Central memory CD8-positive, alpha-beta T cell (primary cell): ENCODE measurements at regions not wholly inside any gene's neighbourhood (a gene's known extent, or its start where the extent isn't known, plus 50 kb on each side); places are given as distances from the start of the nearest gene placed in this dataset.

ENCODE experiments used
- ATAC-seq: fragments of 150-1000 bp; cut with Tn5 transposase; replicated peaks from 2 replicates; pipeline ENCODE4 v1.10.0; 2022; ENCODE audit warnings: mild to moderate bottlenecking, moderate FRiP score, moderate number of reproducible peaks; ENCODE audit not compliant: poor library complexity, severe bottlenecking; ENCODE audit errors: extremely low read depth
- DNase-seq, 2 donors: peaks; one replicate each; pipeline ENCODE4 v3.0.0; 2021; ENCODE audit warnings: low spot score in 2 of 2
- H3K27ac Mint-ChIP-seq: one replicate; pipeline ENCODE4 v1.8.0; 2022; ENCODE audit warnings: low read depth, mild to moderate bottlenecking, moderate library complexity, mixed read lengths
- H3K27me3 Mint-ChIP-seq: one replicate; pipeline ENCODE4 v1.8.0; 2022; ENCODE audit warnings: mixed read lengths
- H3K36me3 Mint-ChIP-seq: one replicate; pipeline ENCODE4 v1.8.0; 2022; ENCODE audit warnings: mild to moderate bottlenecking, moderate library complexity, mixed read lengths; ENCODE audit not compliant: insufficient read depth
- H3K4me1 Mint-ChIP-seq: one replicate; pipeline ENCODE4 v1.8.0; 2022; ENCODE audit warnings: mixed read lengths
- H3K4me3 Mint-ChIP-seq: one replicate; pipeline ENCODE4 v1.8.0; 2022; ENCODE audit warnings: mild to moderate bottlenecking, moderate library complexity, mixed read lengths
- H3K9me3 Mint-ChIP-seq: one replicate; pipeline ENCODE4 v1.8.0; 2022; ENCODE audit warnings: mixed read lengths

DNA sequence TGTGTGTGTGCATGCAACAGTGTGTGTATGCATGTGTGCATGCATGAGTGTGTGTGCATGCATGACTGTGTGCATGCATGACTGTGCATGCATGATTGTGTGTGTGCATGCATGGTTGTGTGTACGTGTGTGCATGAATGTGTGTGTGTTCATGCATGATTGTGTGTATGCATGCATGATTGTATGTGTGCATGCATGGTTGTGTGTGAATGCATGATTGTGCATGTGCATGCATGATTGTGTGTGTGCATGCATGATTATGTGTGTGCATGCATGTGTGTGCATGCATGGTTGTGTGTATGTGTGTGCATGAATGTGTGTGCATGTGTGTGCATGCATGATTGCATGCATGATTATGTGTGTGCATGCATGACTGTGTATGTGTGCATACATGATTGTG is 1052.0 kb downstream of the TBC1D22A start:
- H3K9me3 Mint-ChIP-seq: peaks cover 10% of the 10 kb centered on the region
- H3K4me3 Mint-ChIP-seq: no peak overlapping the region
- ATAC-seq (no peak), DNase-seq (no peak)
- peaks cover 61% of the 10 kb centered on the region for H3K27me3 Mint-ChIP-seq
- H3K36me3 Mint-ChIP-seq: no peaks in the 10 kb centered on the region
- no peaks in the 10 kb centered on the region for H3K4me1 Mint-ChIP-seq
- no peak overlapping the region for H3K27ac Mint-ChIP-seq

DNA sequence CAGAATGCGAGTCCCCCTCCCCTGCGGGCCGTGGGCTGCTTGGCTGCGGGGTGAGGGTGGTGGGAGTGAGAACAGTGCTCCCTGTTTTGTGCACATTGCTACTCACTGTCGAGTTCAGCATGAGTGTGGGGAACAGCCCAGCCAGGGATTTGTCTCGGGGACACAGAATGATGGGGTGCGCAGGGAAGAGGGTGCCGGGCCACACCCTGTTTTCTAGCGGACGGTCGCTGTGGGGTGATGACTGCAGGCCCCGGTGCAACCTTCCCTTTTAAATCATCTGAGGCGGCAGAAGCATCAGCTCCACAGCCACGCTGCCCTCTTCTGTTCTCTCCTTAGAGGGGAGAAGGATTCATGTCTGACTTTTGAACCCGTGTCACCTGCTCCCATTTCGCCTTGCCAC is 1051.2 kb downstream of the TBC1D22A start:
- H3K27ac Mint-ChIP-seq: no peak overlapping the region
- no peak overlapping the region for H3K4me3 Mint-ChIP-seq
- peaks cover 55% of the 10 kb centered on the region for H3K27me3 Mint-ChIP-seq

DNA sequence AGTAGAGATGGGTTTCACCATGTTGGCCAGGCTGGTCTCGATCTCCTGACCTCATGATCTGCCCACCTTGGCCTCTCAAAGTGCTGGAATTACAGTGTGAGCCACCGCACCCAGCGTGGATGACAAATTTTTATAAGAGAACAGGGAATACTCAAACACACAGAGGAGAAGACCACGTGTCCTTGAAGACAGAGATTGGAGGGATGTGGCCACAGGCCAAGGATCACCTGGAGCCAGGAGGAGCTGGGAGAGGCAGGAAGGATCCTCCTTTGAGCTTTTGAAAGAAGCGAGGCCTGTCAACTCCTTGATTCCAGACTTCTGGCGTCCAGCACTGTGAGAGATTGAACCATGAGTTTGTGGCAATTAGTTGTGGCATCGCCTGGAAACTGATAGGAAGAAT is 1049.5 kb downstream of the TBC1D22A start:
- no peak overlapping the region for H3K4me3 Mint-ChIP-seq
- peaks cover 48% of the 10 kb centered on the region for H3K27me3 Mint-ChIP-seq
- no peak overlapping the region for H3K27ac Mint-ChIP-seq

More for the DNA sequence above, 1051.2 kb downstream of the TBC1D22A start:
- DNase-seq (no peak), ATAC-seq (no peak)
- H3K36me3 Mint-ChIP-seq: no peaks in the 10 kb centered on the region
- no peaks in the 10 kb centered on the region for H3K4me1 Mint-ChIP-seq
- H3K9me3 Mint-ChIP-seq: peaks cover 10% of the 10 kb centered on the region

DNA sequence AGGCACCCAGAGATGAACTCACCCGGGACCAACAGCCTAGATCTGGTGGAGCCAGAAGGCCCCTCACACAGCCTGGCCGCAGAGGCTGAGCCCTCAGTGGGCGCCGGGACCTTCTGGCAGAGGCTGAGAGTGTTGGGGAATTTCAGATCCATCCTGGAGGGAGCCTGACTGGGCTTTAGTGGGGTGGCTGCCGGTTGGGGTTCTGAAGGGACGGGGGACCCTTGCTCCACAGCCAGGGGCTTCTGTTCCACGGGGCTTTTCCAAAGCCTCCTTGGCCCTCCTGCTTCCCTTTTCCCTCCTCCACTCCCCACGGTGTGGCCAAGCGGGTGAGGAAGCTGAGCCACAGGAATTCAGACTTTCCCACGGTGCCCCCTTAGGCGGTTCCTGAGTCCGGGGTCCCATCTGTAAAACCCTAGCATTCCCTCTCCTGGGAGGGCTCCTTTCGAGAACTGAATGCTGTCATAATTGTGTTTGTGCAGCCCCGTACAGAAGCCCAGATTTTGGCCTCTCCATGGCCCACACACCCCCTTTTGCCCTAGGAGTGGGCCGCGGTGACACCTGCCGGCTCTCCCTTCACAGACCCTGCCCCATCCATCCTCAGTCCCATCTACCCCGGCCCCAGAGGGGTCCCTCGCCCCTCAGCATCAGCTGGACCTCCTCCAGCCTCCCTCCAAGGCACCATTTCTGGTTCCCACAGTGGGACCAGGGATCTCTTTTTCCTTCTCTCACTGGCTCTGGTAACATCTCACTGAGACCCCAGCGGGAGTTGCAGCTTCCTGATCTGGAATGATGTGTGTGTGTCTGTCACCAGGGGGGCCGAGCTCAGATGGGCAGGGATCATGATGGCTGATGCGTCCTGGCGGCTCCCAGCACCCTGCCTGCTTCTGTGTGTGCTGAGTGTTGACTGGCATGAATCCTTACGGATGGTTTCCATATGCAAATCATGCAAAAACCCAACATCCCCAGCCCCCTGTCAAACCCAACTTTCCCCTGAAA is 1048.4 kb downstream of the TBC1D22A start:
- H3K4me1 Mint-ChIP-seq: no peaks in the 10 kb centered on the region
- H3K36me3 Mint-ChIP-seq: no peaks in the 10 kb centered on the region
- no peaks in the 10 kb centered on the region for H3K9me3 Mint-ChIP-seq
- H3K4me3 Mint-ChIP-seq: no peak overlapping the region
- no peak for ATAC-seq
- DNase-seq: no peak
- H3K27ac Mint-ChIP-seq: no peak overlapping the region
- peaks cover 44% of the 10 kb centered on the region for H3K27me3 Mint-ChIP-seq

More for the DNA sequence above, 1049.5 kb downstream of the TBC1D22A start:
- ATAC-seq: no peak
- H3K9me3 Mint-ChIP-seq: peaks cover 5% of the 10 kb centered on the region
- DNase-seq: no peak
- H3K36me3 Mint-ChIP-seq: no peaks in the 10 kb centered on the region
- H3K4me1 Mint-ChIP-seq: no peaks in the 10 kb centered on the region

DNA sequence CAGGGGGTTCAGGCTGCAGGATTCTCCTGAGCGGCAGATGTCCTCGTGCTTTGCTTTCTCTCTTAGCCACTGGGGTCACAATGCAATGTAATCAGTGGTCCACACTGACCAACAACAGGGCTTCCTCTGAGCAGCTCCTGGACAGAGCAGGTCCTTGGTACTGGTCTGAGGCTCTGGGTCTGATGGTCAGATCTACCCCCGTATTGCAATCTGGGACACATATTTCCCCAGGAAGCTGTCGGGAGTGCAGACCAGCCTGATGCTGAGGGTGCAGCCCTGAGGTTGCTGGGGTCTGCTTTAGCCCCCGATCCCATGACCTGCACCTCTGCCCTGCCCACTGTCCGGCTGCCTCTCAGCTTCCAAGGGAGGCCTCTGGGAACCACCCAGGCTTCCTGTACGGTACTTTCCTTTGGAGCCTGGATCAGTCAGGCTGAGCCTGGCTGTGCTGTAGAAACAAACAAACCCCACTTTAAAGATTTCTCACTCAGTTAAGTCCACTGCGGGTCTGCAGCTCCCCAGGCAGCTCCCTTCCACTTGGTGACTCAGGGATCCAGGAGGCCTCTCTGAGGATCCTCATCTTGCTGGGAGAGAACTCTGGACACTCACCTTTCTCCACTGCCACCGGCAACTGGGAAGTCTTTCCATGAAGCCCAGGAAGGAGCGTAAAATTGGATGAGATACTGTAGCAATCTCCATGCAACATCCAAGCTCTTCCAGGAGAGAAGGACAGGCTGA is 1046.6 kb downstream of the TBC1D22A start:
- ATAC-seq (no peak), DNase-seq (no peak)
- H3K36me3 Mint-ChIP-seq: no peaks in the 10 kb centered on the region
- H3K9me3 Mint-ChIP-seq: no peaks in the 10 kb centered on the region
- H3K27me3 Mint-ChIP-seq: peaks cover 44% of the 10 kb centered on the region
- no peaks in the 10 kb centered on the region for H3K4me1 Mint-ChIP-seq
- no peak overlapping the region for H3K27ac Mint-ChIP-seq
- no peak overlapping the region for H3K4me3 Mint-ChIP-seq

DNA sequence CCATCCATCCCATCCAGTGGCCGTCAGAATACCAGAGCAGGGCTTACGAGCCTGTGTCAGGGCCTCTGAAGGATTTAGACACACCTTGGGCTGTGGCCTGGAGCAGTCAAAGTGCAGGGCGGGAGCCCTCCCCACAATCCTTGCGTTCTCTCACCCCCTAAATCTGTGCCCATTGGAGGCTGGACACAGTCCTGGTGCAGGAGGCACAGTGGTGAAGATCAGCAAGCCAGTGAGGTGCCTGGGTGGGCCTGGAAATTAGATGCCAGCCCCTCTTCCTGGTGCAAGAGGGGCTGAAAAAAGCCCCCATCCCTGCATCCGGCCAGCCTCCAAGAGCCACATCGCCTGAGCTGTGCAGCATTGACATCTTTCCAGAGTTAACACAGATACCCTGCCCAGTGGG is 1045.8 kb downstream of the TBC1D22A start:
- Mint-ChIP-seq H3K4me3 (no peak overlapping the region), H3K27ac (no peak overlapping the region), H3K9me3 (no peaks in the 10 kb centered on the region), H3K4me1 (no peaks in the 10 kb centered on the region), H3K36me3 (no peaks in the 10 kb centered on the region), H3K27me3 (peaks cover 49% of the 10 kb centered on the region)
- no peak for ATAC-seq
- DNase-seq: no peak

DNA sequence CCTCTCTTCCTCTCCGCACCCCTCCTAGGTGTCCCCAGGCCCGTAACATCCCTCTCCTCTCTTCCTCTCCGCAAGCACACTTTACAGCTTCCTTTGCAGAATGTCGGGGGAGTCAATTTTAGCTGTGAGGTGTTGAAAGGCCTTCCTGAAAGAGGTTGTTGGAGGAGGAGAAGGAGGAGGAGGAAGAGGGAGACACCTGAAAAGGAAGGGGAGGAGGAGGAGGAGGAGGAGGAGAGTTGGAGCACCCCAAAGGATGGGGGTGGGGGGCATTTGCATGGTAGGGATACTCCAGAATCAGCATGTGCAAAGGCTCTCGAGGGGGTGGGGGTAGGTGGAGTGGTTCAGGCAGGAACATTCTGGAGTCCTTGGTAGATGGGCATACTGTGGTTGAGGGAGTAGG is 1045.1 kb downstream of the TBC1D22A start:
- Mint-ChIP-seq H3K9me3 (no peaks in the 10 kb centered on the region), H3K27ac (no peak overlapping the region), H3K4me1 (no peaks in the 10 kb centered on the region), H3K27me3 (peaks cover 47% of the 10 kb centered on the region), H3K36me3 (no peaks in the 10 kb centered on the region), H3K4me3 (no peak overlapping the region)
- no peak for DNase-seq
- ATAC-seq: no peak

DNA sequence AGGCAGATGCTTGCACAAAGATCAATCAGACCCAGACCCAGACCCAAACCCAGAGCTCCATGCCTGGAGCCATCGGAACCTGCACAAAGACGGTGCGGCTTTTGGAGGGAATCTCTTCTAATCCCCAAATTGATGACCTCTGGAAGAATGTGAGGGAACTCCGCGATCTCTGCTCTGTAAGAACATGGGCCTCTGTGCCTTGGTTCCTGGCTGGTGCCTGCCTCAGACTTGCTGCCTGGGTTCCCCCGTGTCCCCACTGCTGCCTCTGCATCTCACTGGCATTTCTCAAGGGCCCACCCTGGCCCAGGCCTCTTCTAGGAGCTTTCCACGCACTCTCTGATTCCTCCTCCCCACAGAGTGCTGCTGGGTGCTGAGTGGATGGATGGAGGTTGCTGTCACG is 1044.4 kb downstream of the TBC1D22A start:
- DNase-seq (no peak), ATAC-seq (no peak)
- H3K36me3 Mint-ChIP-seq: no peaks in the 10 kb centered on the region
- no peaks in the 10 kb centered on the region for H3K9me3 Mint-ChIP-seq
- no peak overlapping the region for H3K27ac Mint-ChIP-seq
- no peak overlapping the region for H3K4me3 Mint-ChIP-seq
- peaks cover 47% of the 10 kb centered on the region for H3K27me3 Mint-ChIP-seq
- H3K4me1 Mint-ChIP-seq: no peaks in the 10 kb centered on the region

DNA sequence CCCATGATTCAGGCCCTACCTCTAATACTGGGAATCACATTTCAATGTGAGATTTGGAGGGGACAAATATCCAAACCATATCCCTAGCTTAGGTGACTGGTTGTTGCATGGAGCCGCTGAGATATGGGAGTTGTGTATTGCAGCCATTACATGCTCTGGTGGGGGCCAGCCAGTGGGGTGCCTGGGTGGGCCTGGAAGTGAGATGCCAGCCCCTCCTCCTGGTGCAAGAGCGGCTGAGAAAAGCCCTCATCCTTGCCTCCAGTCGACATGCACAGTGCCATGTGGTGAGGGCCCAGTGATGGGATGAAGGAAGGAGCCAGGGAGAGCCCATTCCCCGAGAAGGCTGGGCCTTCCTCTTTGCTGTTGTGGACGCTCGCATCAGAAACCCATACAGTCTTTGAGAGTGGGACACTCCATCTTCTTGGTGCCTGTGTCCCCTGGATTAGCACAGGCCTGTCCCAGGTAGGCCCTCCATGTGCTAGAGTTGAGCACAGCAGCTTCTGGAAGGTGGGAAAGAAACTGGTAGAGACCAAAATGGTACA is 1043.0 kb downstream of the TBC1D22A start:
- Mint-ChIP-seq H3K4me1 (no peaks in the 10 kb centered on the region), H3K9me3 (no peaks in the 10 kb centered on the region), H3K36me3 (no peaks in the 10 kb centered on the region), H3K27ac (no peak overlapping the region), H3K27me3 (peaks cover 48% of the 10 kb centered on the region), H3K4me3 (no peak overlapping the region)
- ATAC-seq (no peak), DNase-seq (no peak)

DNA sequence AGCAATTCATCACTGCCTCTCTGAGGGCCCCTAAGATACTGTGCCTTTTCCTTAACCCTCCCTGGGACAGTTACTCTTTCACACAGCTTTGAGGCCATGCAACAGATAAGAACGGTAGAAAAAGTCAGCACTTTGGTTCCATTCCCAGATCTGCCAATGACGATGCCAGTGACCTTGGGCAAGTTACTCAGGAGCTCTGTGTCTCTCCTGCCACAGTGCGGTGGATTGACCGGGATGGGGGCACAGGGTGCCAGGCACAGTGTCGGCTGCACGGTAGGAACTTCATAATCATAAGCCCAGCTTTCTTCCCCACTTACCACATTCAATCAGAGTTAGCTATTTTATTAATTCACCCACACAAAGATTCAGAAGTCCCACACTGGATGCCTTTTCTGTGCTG is 1041.8 kb downstream of the TBC1D22A start:
- Mint-ChIP-seq H3K36me3 (no peaks in the 10 kb centered on the region), H3K27me3 (peaks cover 55% of the 10 kb centered on the region), H3K9me3 (no peaks in the 10 kb centered on the region), H3K4me3 (no peak overlapping the region), H3K27ac (no peak overlapping the region), H3K4me1 (no peaks in the 10 kb centered on the region)
- DNase-seq (no peak), ATAC-seq (no peak)

DNA sequence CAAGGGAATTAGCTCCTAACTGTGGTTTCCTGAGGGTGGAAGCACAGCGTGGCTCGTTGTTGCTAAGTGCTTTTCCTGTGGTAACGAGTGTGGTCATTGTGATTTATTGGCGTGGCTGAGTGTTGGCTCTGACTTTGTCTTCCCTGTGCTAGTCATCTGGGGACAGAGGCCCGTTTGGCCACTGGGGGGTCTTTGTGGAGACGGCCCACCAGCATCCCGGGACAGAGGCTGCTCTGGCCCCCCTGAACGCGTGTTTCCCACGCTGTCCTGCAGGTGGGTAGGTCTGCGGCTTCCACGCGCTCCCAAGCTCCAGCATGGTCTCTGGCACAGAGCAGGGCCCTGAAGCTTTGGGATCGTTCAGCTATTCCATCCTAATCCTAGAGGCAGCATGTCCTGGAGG is 1040.0 kb downstream of the TBC1D22A start:
- Mint-ChIP-seq H3K4me1 (no peaks in the 10 kb centered on the region), H3K36me3 (no peaks in the 10 kb centered on the region), H3K9me3 (no peaks in the 10 kb centered on the region), H3K27me3 (peaks cover 66% of the 10 kb centered on the region), H3K4me3 (no peak overlapping the region), H3K27ac (no peak overlapping the region)
- ATAC-seq (no peak), DNase-seq (no peak)

DNA sequence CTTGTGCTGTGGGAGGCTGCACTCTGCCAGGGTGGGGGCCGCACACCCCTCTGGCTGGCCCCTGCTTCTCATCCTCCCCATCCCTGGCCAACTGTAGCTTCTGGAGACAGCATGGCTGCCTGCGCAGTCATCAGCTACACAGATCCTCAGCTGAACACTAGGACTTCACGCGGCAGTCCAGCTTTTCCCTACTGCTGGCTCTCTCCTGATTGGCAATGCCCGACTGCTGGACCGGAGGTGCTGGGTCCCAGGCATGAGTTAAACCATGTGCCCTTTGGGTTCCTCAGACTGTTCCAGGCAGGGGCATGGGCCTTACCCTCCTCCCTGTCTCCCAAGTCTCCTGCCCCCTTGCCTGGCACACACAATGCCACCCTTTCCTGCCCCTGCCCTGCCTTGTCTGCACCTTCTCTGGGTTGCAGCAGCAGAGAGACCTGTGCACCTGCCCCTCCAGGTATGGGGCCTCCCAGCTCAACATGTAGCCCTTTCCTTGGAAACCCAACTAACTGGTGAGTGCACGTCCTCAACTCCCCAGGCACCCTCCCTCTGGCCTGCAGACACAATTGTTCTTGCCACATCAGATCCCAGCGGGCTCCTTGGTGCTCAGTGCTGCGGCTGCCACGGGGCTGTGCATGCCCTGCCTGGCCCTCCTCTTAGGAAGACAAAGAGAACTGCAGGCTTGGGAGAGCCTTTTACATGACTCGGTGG is 1039.2 kb downstream of the TBC1D22A start:
- Mint-ChIP-seq H3K4me3 (no peak overlapping the region), H3K9me3 (no peaks in the 10 kb centered on the region), H3K27ac (no peak overlapping the region), H3K27me3 (peaks cover 63% of the 10 kb centered on the region), H3K36me3 (no peaks in the 10 kb centered on the region), H3K4me1 (no peaks in the 10 kb centered on the region)
- DNase-seq: no peak
- ATAC-seq: no peak
